ENCODE measurements at regions not wholly inside any gene's neighbourhood (a gene's known extent, or its start where the extent isn't known, plus 50 kb on each side); places are given as distances from the start of the nearest gene placed in this dataset.

- no peak for TF ChIP-seq ARID5B (CRISPR knock-in tag; IDR thresholded peaks at IDR 0.05)
Observed at GRCh38 chr7:83305027-83305426, 142.3 kb upstream of the PCLO start (continued).

- H3K4me3 ChIP-seq (replicated peaks in 1 of 3; ENCODE audit: insufficient read depth in 1 of 3, low read depth in 2 of 3, low read length in 3 of 3) = no peak overlapping the region
- ChIA-PET CTCF (ENCODE audit: low intra/inter-chr PET ratio, low total read pairs) (no interaction called here), POLR2A (no interaction called here)
- H3K4me1 ChIP-seq (ENCODE audit: insufficient read depth, low read length) = no peaks in the 10 kb centered on the region
- in situ Hi-C loops (cut with HindIII; ENCODE audit: extremely low pct_ligation_motif_present, low pct_unique_long_range_greater_than_20kb) (no loop called here), intact Hi-C loops (cut with micrococcal nuclease; ENCODE audit: unreplicated experiment) (no loop called here)
- WGBS (ENCODE audit: low lambda C conversion rate) = 3% methylated on average over 1 of the region's 1 CpG
- H3K79me2 ChIP-seq (ENCODE audit: insufficient read depth, low read length) = no peaks in the 10 kb centered on the region
- no peak overlapping the region for H3K9ac ChIP-seq (ENCODE audit: insufficient read depth, low read depth, low read length)
- H3K27me3 ChIP-seq (ENCODE audit: control insufficient read depth in 1 of 2, insufficient read depth in 2 of 2, low read length in 2 of 2) = no peaks in the 10 kb centered on the region
- no TSS peak for BruUV-seq (replicated peaks)
- H3K9me3 ChIP-seq (ENCODE audit: low read length) = no peaks in the 10 kb centered on the region
- ATAC-seq = no peak
- no peaks in the 10 kb centered on the region for H4K20me1 ChIP-seq (ENCODE audit: insufficient read depth, low read length)
- TF ChIP-seq ZNF460 (CRISPR knock-in tag; IDR thresholded peaks at IDR 0.05; ENCODE audit: borderline replicate concordance) = no peak
- no peak for TF ChIP-seq IRX3 (CRISPR knock-in tag; IDR thresholded peaks at IDR 0.05; ENCODE audit: borderline replicate concordance, low read depth)
- no peak for TF ChIP-seq E2F5 (CRISPR knock-in tag; conservative IDR thresholded peaks at IDR 0.05)
- TF ChIP-seq KAT2B (IDR thresholded peaks at IDR 0.05; ENCODE audit: borderline replicate concordance, low read depth, low read length) = no peak
- TF ChIP-seq ZNF570 (CRISPR knock-in tag; IDR thresholded peaks at IDR 0.05; ENCODE audit: borderline replicate concordance) = no peak
- TF ChIP-seq DPF2 (CRISPR knock-in tag; IDR thresholded peaks at IDR 0.05; ENCODE audit: borderline replicate concordance, low read depth) = no peak
- no peak for TF ChIP-seq SETDB1 (CRISPR knock-in tag; IDR thresholded peaks at IDR 0.05; ENCODE audit: borderline replicate concordance)
- TF ChIP-seq SP4 (CRISPR knock-in tag; IDR thresholded peaks at IDR 0.05) = no peak
- TF ChIP-seq ZBTB37 (CRISPR knock-in tag; IDR thresholded peaks at IDR 0.05) = no peak
- TF ChIP-seq TCF12 (IDR thresholded peaks at IDR 0.05) = no peak
- TF ChIP-seq TCF12 (CRISPR knock-in tag; IDR thresholded peaks at IDR 0.05) = no peak
- TF ChIP-seq ZNF724P (CRISPR knock-in tag; IDR thresholded peaks at IDR 0.05; ENCODE audit: borderline replicate concordance) = no peak
- no peak for TF ChIP-seq ZNF33B (CRISPR knock-in tag; IDR thresholded peaks at IDR 0.05)
- TF ChIP-seq SSRP1 (CRISPR knock-in tag; IDR thresholded peaks at IDR 0.05) = no peak
- no peak for TF ChIP-seq IRF2 (CRISPR knock-in tag; IDR thresholded peaks at IDR 0.05)
- no peak for TF ChIP-seq KLF11 (CRISPR knock-in tag; IDR thresholded peaks at IDR 0.05)
- TF ChIP-seq TP53 (CRISPR knock-in tag; conservative IDR thresholded peaks at IDR 0.05) = no peak
- TF ChIP-seq DNMT1 (CRISPR knock-in tag; IDR thresholded peaks at IDR 0.05) = no peak
- no peak overlapping the region for H3K27ac ChIP-seq (ENCODE audit: extremely low read length, insufficient read depth, low read length)
- no peak overlapping the region for H3K4me2 ChIP-seq (ENCODE audit: low read depth, low read length)
- H3K36me3 ChIP-seq (replicated peaks in 1 of 2; ENCODE audit: control insufficient read depth in 1 of 2, insufficient read depth in 2 of 2, low read length in 2 of 2) = no peaks in the 10 kb centered on the region
- no peak overlapping the region for H2AFZ ChIP-seq (ENCODE audit: low read length)
- no peak for DNase-seq (ENCODE audit: low spot score)
- FAIRE-seq = no peak
Observed at GRCh38 chr7:83301416-83301815, 138.7 kb upstream of the PCLO start.

Measured in HepG2 (cell line).